Activated CD4-positive, alpha-beta T cell treated with anti-CD3 and anti-CD28 coated beads, Interleukin-2, Interleukin-4, amounts not matched to agents 100 ng/mL and 50 ng/mL, durations not matched to agents 16 hours and 8 hours (primary cell): ENCODE measurements at regions not wholly inside any gene's neighbourhood (a gene's known extent, or its start where the extent isn't known, plus 50 kb on each side); places are given as distances from the start of the nearest gene placed in this dataset.

Source experiments
- DNase-seq: peaks from one replicate; pipeline ENCODE4 v3.0.0-alpha.2; 2020; ENCODE audit warnings: low spot score

GRCh38 chr9:87446527-87446926 is 51.1 kb upstream of the DAPK1 start:
- no peak for DNase-seq

GRCh38 chr9:87447547-87448432 is 49.9 kb upstream of the DAPK1 start:
- no peak for DNase-seq
